HG03432 (cell line): ENCODE measurements at regions not wholly inside any gene's neighbourhood (a gene's known extent, or its start where the extent isn't known, plus 50 kb on each side); places are given as distances from the start of the nearest gene placed in this dataset.
A peak's percentile ranks its signal among the peaks of the same experiment; 100 is the strongest.
"Not testable (repeated sequence)": the region's sequence is repeated elsewhere in the genome, so short reads cannot be mapped to it uniquely, and the experiment has no call there.

Source experiments
- ATAC-seq: cut with Tn5 transposase; IDR thresholded peaks from one replicate; pipeline ENCODE4 v1.9.1; 2021; ENCODE audit warnings: mild to moderate bottlenecking, moderate library complexity; ENCODE audit not compliant: unreplicated experiment

DNA sequence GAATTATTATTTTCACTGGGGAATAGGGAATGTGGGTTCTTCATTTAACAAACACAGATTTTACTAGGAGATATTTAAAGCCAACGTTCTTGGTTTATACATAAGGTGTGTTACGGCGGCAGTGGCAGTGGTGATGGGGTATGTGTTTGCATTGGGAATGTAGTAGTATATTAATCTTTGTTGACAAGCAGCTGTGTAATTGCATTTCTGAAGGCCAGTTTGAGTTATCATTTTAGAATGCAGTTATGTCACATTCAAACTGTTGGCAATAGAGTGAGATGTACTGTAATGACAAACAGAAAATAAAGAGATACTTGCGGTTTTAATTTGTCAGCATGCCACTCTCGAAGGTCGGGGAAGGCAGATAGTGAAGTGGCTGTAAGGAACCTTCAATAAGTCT, 628.6 kb upstream of the POM121L12 start:
- ATAC-seq = no peak

GRCh38 chr7:52382731-52383130, 652.7 kb upstream of the POM121L12 start:
- ATAC-seq = no peak

GRCh38 chr7:52369922-52370321, 665.5 kb upstream of the POM121L12 start:
- ATAC-seq = no peak

DNA sequence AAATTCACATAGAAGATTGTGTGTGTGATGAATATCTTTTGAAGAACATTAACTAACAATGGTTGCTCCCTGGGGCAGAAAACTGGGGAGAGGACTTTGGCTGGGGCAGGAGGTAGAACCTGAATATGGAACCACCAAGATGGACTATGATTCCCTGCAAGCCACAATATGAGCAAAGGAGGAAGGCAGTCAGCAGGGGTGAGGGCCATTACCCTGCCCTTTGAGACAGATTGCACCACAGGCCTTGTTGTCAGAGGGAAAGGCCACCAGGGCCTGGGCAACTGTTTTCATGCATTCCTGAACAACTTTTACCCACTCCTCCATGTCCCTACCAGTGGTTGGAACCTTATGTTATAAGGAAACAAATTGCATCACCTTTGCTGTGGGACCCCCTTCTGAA, 670.1 kb upstream of the POM121L12 start:
- ATAC-seq = no peak

DNA sequence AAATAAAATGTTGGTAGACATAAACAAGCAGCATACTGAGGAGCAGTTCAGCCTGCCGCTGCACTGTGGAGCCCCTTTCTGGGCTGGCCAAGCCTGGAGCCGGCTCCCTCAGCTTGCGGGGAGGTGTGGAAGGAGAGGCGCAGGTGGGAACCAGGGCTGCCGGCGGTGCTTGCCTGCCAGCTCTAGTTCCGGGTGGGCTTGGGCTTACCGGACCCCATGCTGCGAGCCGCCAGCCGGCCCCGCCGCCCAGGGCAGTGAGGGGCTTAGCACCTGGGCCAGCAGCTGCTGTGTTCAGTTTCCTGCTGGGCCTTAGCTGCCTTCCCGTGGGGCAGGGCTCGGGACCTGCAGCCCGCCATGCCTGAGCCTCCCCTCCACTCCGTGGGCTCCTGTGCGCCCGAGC, 672.9 kb upstream of the POM121L12 start:
- no peak for ATAC-seq

GRCh38 chr7:52360541-52360940, 674.9 kb upstream of the POM121L12 start:
- ATAC-seq = no peak

DNA sequence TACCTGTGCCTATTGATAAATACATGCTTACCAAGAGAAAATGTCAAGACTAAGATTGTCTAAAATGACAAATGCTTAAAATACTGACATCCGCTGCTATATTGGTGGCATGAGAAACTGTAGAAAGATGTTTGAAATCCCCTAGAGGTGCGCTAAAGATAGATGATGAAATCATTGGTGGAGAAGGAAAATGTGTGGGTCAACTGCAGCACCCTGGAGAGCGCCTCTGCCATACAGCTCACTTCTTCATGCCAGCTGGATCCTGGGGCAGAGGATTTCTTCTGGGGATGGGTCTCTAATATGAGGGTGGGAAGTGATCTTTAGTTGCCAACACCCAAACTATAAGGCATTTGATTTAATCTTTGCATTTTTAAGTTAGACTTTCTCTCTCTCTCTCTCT, 680.4 kb upstream of the POM121L12 start:
- ATAC-seq = no peak

DNA sequence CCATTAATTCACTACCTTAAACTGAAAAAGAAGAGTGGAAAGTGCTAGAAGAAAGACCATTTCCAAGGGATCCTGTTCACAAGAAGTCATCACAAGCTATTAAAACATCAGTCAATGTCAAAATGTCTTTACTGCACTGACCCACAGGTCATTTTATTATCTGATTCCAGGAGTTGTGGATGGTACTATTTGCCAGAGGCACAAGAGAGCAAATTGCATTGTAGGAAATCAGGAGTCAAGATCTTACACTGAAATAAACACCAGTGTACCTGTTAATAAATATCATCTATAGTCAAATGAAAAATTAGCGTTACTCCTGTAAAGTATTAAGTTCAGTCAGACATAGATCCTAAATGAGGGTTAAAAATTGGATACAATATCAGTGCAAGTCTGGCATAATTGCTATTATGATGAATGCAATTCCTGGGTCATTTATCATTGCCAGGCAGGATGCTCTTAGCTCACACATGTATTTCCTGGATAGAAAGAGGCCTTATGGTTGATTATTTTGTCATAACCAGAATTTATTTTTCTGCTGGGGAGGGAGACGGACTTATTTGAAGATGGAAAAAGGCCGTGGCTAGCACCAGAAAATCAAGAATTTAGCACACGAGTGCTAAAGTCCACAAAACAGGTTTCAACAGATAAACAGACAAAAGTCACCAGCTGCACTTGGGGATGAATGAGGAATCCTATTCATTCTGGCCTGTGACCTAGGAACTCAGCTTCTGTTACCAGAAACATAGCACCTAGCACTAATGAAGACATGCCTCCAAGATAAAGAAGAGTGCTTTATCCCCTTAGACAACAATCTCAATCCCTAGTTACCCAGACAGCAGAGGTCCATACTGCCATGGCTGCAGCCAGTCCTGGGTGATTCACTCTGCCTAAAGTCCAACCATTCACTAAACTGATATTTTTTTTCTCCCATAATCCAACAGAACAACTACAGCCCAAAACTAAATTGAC, 683.1 kb upstream of the POM121L12 start:
- ATAC-seq = no peak

DNA sequence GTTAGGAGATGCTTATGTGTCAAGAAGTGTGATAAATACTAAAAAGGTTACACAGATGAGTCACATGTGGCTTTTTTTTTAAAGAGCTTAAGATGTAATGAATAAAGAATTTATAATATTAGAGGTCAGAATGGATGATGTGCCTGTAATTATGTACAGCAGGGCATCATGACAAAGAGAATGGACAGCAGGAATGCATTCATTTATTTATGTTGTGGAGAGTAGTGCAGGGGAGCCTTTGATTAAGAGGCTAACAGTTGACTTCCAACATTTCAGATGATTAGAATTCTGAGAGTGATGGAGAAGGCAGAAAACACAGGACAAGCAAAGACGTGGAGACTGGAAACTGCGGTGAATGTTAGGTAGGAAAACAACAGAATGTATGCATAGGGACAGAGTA, 691.4 kb upstream of the POM121L12 start:
- no peak for ATAC-seq

GRCh38 chr7:52340067-52340466, 695.4 kb upstream of the POM121L12 start:
- no peak for ATAC-seq

GRCh38 chr7:52328328-52328727, 707.1 kb upstream of the POM121L12 start:
- not testable (repeated sequence) for ATAC-seq

DNA sequence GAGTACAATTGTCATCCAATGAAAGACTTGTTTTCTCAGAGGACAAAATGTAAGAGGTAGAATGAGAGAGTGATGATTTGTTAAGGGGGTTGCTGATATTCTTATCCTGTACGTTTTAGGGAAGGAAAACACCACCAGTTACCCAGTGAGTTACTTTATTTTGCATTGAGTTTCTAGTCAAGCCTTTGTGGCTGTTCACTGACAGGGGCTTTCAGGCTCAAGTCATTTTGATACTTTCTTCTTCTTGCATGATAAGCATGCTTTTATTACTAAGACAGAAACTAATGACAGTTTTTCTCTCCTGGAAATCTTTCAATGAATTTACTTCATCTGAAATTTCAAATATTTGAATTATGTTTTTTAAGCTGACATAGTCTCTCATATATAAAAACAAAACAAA, 710.2 kb upstream of the POM121L12 start:
- peak; percentile 84 for ATAC-seq

DNA sequence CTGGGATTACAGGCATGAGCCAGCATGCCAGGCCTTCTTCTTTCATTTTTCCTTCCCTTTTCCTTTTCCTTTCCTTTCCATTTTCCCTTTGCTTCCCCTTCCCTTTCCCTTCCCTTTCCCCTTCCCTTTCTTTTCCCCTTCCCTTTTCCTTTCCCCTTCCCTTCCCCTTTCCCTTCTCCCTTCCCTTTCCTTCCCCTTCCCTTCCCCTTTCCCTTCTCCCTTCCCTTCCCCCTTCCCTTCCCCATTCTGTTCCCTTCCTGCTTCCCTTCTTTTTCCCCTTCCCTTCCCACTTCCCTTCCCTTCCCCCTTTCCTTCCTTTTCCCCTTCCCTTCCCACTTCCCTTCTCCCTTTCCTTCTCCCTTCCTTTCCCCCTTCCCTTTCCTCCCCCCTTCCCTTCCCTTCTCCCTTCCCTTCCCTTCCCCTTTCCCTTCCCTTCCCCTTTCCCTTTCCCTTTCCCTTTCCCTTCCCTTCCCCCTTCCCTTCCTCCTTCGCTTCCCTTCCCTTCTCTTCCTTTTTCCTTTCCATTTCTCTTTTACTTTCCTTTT, 712.2 kb upstream of the POM121L12 start:
- ATAC-seq = no peak

- no peak for ATAC-seq
These were observed 714.8 kb upstream of the POM121L12 start for GRCh38 chr7:52320610-52321009.

GRCh38 chr7:52317921-52318320, 717.5 kb upstream of the POM121L12 start:
- ATAC-seq = no peak

DNA sequence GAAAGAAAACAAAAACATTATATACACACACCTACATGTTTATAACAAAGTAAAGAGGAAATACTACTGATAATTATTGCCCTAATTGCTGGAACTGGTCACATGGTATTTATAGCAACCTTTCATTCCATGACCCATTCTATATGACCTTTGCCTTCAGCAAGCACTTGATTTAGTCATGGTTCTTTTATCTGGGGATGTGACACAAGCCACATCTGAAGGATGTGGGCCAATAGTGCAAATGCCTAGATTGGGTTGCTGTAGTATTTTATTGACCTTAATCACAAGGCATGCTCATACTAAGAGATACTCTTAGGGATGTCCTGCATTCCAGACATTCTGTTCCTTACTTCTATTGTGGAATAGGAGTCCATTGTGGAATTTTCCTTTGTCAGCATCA, 723.5 kb upstream of the POM121L12 start:
- no peak for ATAC-seq

DNA sequence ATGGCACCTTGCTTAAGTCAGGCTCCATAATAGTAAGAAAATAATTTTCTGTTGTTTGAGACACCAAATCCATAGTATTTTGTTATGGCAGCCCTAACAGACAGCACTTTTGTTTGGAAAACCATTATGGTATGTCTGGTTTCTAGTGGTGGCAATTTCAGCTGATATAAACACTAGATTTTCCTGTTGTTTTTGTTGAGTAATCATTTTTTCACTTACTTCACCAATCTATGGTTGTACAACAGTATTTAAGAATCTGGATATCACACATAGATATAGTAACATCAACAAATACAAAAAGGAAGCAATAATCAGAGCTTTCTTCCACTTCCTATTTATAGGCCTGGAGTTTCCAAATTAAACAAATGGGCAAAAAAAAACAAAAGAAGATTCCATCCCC, 725.8 kb upstream of the POM121L12 start:
- no peak for ATAC-seq

- ATAC-seq = no peak
These were observed 732.5 kb upstream of the POM121L12 start for GRCh38 chr7:52302765-52303520.

GRCh38 chr7:52297128-52297527, 738.3 kb upstream of the POM121L12 start:
- no peak for ATAC-seq

GRCh38 chr7:52294942-52295341, 740.5 kb upstream of the POM121L12 start:
- no peak for ATAC-seq

DNA sequence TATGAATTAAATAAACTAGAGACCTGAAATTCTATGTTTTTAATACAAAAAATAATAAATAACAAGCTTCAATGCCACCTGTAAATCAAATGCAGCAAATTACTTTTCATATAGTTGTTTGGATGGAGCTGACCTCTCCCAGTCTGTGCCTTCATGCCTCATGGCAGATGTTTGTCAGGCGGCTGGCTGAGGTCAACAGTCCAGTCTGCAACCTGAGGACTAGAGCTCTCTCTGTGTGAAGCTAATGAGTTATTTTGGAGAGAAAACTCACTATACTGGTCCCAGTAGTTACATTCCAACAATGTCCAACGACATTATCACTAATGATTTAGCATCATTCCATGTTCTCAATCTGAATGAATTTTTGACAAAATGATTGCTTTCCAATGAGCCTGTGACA, 746.2 kb upstream of the POM121L12 start:
- no peak for ATAC-seq

GRCh38 chr7:52287698-52288097, 747.7 kb upstream of the POM121L12 start:
- ATAC-seq = no peak
